ENCODE measurements at regions not wholly inside any gene's neighbourhood (a gene's known extent, or its start where the extent isn't known, plus 50 kb on each side); places are given as distances from the start of the nearest gene placed in this dataset.

- no peak for TF ChIP-seq CTCF (conservative IDR thresholded peaks at IDR 0.05; ENCODE audit: low read length)
- TF ChIP-seq EZH2phosphoT487 (IDR thresholded peaks at IDR 0.05; ENCODE audit: borderline replicate concordance) = no peak
- Histone ChIP-seq H3K4me2 (ENCODE audit: low read depth, low read length, poor library complexity, severe bottlenecking) (peak overlapping the region; percentile 44), H2AFZ (ENCODE audit: low read length) (no peak overlapping the region), H3K27me3 (ENCODE audit: insufficient read depth, low read length, poor library complexity, severe bottlenecking) (no peaks in the 10 kb centered on the region), H3K9me3 (ENCODE audit: insufficient read depth, low read depth, low read length) (no peaks in the 10 kb centered on the region), H3K4me3 (ENCODE audit: low read length, poor library complexity, severe bottlenecking) (peak overlapping the region; percentile 32), H3K79me2 (ENCODE audit: insufficient read depth, low read length) (peaks cover 28% of the 10 kb centered on the region), H4K20me1 (ENCODE audit: insufficient read depth, low read length, poor library complexity, severe bottlenecking) (no peaks in the 10 kb centered on the region), H3K36me3 (ENCODE audit: insufficient read depth, low read length) (no peaks in the 10 kb centered on the region), H3F3A (ENCODE audit: low read depth) (peaks cover 9% of the 10 kb centered on the region), H3K9me2 (replicated peaks; ENCODE audit: low read depth, low read length) (no peaks in the 10 kb centered on the region), H3K4me1 (ENCODE audit: insufficient read depth, low read length, poor library complexity, severe bottlenecking) (peaks cover 12% of the 10 kb centered on the region), H3K9ac (ENCODE audit: low read depth, low read length, poor library complexity, severe bottlenecking) (no peak overlapping the region)
Observed at GRCh38 chrX:871626-872025, 241.0 kb downstream of the SHOX start.

DNA sequence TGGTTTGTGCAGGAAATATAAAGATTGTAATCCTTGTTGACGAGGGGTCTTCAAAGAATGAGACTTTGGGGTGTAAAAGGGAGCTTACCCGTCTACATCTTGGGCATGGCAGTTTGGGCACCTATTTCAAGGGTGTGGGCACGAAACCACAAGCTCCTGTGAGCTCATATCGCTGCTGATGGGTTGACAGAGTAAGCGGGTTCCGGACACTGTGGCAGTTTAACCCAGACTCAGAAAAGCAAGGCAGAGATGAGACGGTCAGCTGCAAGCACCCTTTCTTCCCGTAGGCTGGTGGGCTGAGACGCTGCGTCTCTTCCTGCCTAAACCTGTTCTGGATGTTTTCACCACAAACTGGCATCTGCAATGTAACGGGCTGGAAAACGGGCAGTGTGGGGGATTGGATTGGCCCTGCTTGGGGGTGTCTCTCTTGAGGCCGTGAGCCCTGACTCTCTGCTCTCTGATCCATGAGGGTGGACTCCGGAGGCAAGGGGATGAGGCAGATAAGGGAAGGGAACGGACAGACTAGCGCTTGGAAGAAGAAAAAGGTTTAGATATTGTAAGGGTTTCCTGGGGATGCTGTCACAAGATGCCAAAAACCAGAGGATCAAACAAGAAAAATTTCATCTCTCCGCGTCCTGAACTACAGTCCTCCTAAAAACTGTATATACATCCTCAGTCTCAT, 237.5 kb downstream of the SHOX start:
- H3K27me3 ChIP-seq (ENCODE audit: insufficient read depth, low read length, poor library complexity, severe bottlenecking) = no peaks in the 10 kb centered on the region
- no peaks in the 10 kb centered on the region for H3K9me3 ChIP-seq (ENCODE audit: insufficient read depth, low read depth, low read length)
- peaks cover 9% of the 10 kb centered on the region for H3F3A ChIP-seq (ENCODE audit: low read depth)
- peak overlapping the region; percentile 96 for H3K4me3 ChIP-seq (ENCODE audit: low read length, poor library complexity, severe bottlenecking)
- H4K20me1 ChIP-seq (ENCODE audit: insufficient read depth, low read length, poor library complexity, severe bottlenecking) = no peaks in the 10 kb centered on the region
- TF ChIP-seq EZH2phosphoT487 (IDR thresholded peaks at IDR 0.05; ENCODE audit: borderline replicate concordance) (no peak), CTCF (conservative IDR thresholded peaks at IDR 0.05; ENCODE audit: low read length) (no peak)
- H3K36me3 ChIP-seq (ENCODE audit: insufficient read depth, low read length) = no peaks in the 10 kb centered on the region
- H2AFZ ChIP-seq (ENCODE audit: low read length) = no peak overlapping the region
- peaks cover 22% of the 10 kb centered on the region for H3K4me1 ChIP-seq (ENCODE audit: insufficient read depth, low read length, poor library complexity, severe bottlenecking)
- H3K9me2 ChIP-seq (replicated peaks; ENCODE audit: low read depth, low read length) = no peaks in the 10 kb centered on the region
- H3K4me2 ChIP-seq (ENCODE audit: low read depth, low read length, poor library complexity, severe bottlenecking) = peak overlapping the region; percentile 87
- peaks cover 28% of the 10 kb centered on the region for H3K79me2 ChIP-seq (ENCODE audit: insufficient read depth, low read length)
- H3K9ac ChIP-seq (ENCODE audit: low read depth, low read length, poor library complexity, severe bottlenecking) = peak overlapping the region; percentile 99

- H3K4me1 ChIP-seq (ENCODE audit: insufficient read depth, low read length, poor library complexity, severe bottlenecking) = peaks cover 22% of the 10 kb centered on the region
- H4K20me1 ChIP-seq (ENCODE audit: insufficient read depth, low read length, poor library complexity, severe bottlenecking) = no peaks in the 10 kb centered on the region
- H2AFZ ChIP-seq (ENCODE audit: low read length) = peak overlapping the region; percentile 48; the same call in 1 of the 2 replicates
- no peaks in the 10 kb centered on the region for H3K27me3 ChIP-seq (ENCODE audit: insufficient read depth, low read length, poor library complexity, severe bottlenecking)
- peak overlapping the region; percentile 96 for H3K4me3 ChIP-seq (ENCODE audit: low read length, poor library complexity, severe bottlenecking)
- H3K9me2 ChIP-seq (replicated peaks; ENCODE audit: low read depth, low read length) = no peaks in the 10 kb centered on the region
- peak overlapping the region; percentile 99 for H3K9ac ChIP-seq (ENCODE audit: low read depth, low read length, poor library complexity, severe bottlenecking)
- H3K79me2 ChIP-seq (ENCODE audit: insufficient read depth, low read length) = peaks cover 28% of the 10 kb centered on the region
- H3K4me2 ChIP-seq (ENCODE audit: low read depth, low read length, poor library complexity, severe bottlenecking) = peak overlapping the region; percentile 87
- TF ChIP-seq CTCF (conservative IDR thresholded peaks at IDR 0.05; ENCODE audit: low read length) (no peak), EZH2phosphoT487 (IDR thresholded peaks at IDR 0.05; ENCODE audit: borderline replicate concordance) (no peak)
- H3K36me3 ChIP-seq (ENCODE audit: insufficient read depth, low read length) = no peaks in the 10 kb centered on the region
- no peaks in the 10 kb centered on the region for H3K9me3 ChIP-seq (ENCODE audit: insufficient read depth, low read depth, low read length)
- peaks cover 9% of the 10 kb centered on the region for H3F3A ChIP-seq (ENCODE audit: low read depth)
Observed at GRCh38 chrX:867502-867901, 236.9 kb downstream of the SHOX start.

All from Loucy (cell line).